Caco-2 (cell line): ENCODE measurements at regions not wholly inside any gene's neighbourhood (a gene's known extent, or its start where the extent isn't known, plus 50 kb on each side); places are given as distances from the start of the nearest gene placed in this dataset.

ENCODE experiments used
- BruUV-seq: library from RNA; stranded (reverse); fragments of 400-500 nt; replicated peaks from 2 replicates; lab custom pipeline; 2021; lab: Mats Ljungman, UMichigan
- CTCF ChIA-PET: fragments of 300-600 bp; sonication (Branson Sonifier 250); formaldehyde crosslinking; loops from one replicate; lab custom pipeline; 2022; ENCODE audit warnings: antibody characterized with exemption; lab: Charles Lee
- POLR2A ChIA-PET: fragments of 300-600 bp; sonication (Branson Sonifier 250); formaldehyde crosslinking; loops from one replicate; lab custom pipeline; 2022; ENCODE audit warnings: antibody characterized with exemption; lab: Charles Lee
- DNase-seq, 2 experiments: peaks; one replicate each; pipeline versions ENCODE4 v3.0.0 to v3.0.0-alpha.2; 2020 to 2022
- H3K27me3 ChIP-seq: replicated peaks from 2 replicates; pipeline ENCODE4 v1.6.0; 2011; ENCODE audit warnings: low read length; ENCODE audit not compliant: control insufficient read depth, insufficient read depth
- H3K36me3 ChIP-seq: 2 replicates; pipeline ENCODE4 v1.5.1; 2011; ENCODE audit warnings: low read length; ENCODE audit not compliant: control insufficient read depth, insufficient read depth
- H3K4me1 ChIP-seq: fragments of 250-450 bp; sonication (Bioruptor Pico); 2 replicates; pipeline ENCODE4 v1.5.1; 2020; ENCODE audit warnings: mild to moderate bottlenecking
- H3K4me3 ChIP-seq: 2 replicates; pipeline ENCODE4 v1.5.1; 2011; ENCODE audit warnings: low read depth, mild to moderate bottlenecking, control low read depth, low read length
- H3K9me3 ChIP-seq: fragments of 250-450 bp; sonication (Bioruptor Pico); 2 replicates; pipeline ENCODE4 v1.5.1; 2020; ENCODE audit warnings: mild to moderate bottlenecking, moderate library complexity
- H3K27ac Mint-ChIP-seq: one replicate; pipeline ENCODE4 v1.8.0; 2022; ENCODE audit warnings: mixed read lengths; ENCODE audit not compliant: unreplicated experiment
- H3K27me3 Mint-ChIP-seq: one replicate; pipeline ENCODE4 v1.8.0; 2022; ENCODE audit warnings: mixed read lengths; ENCODE audit not compliant: insufficient read depth, unreplicated experiment
- H3K36me3 Mint-ChIP-seq: one replicate; pipeline ENCODE4 v1.8.0; 2022; ENCODE audit warnings: mild to moderate bottlenecking, mixed read lengths; ENCODE audit not compliant: insufficient read depth, unreplicated experiment
- H3K4me1 Mint-ChIP-seq: one replicate; pipeline ENCODE4 v1.8.0; 2022; ENCODE audit warnings: low read depth, mixed read lengths; ENCODE audit not compliant: unreplicated experiment
- H3K4me3 Mint-ChIP-seq: one replicate; pipeline ENCODE4 v1.8.0; 2022; ENCODE audit warnings: mild to moderate bottlenecking, moderate library complexity, mixed read lengths; ENCODE audit not compliant: unreplicated experiment
- H3K9me3 Mint-ChIP-seq: one replicate; pipeline ENCODE4 v1.8.0; 2022; ENCODE audit warnings: mixed read lengths; ENCODE audit not compliant: unreplicated experiment
- CTCF ChIP-seq, 2 experiments: fragments of 200-600 bp in 1 of 2; IDR thresholded peaks; 1 replicate in 1 of 2; 2 replicates in 1 of 2; pipeline versions ENCODE4 v1.5.1 to v1.8.0; 2011 to 2022; ENCODE audit warnings: antibody characterized with exemption in 1 of 2, control low read depth in 1 of 2, inconsistent platforms in 1 of 2, low read depth in 1 of 2, low read length in 1 of 2, mild to moderate bottlenecking in 1 of 2, moderate library complexity in 1 of 2; ENCODE audit not compliant: insufficient read depth in 1 of 2, severe bottlenecking in 1 of 2, unreplicated experiment in 1 of 2
- intact Hi-C: fragments of 100-400 bp; cut with micrococcal nuclease; formaldehyde crosslinking; loops from one replicate; pipeline ENCODE4 v1.10.0; 2022; ENCODE audit not compliant: unreplicated experiment

- POLR2A ChIA-PET, result no interaction called here
- CTCF ChIA-PET, result no interaction called here
- intact Hi-C loops, result no loop called here
Measured at GRCh38 chr4:132670557-132670956, 478.5 kb upstream of the PCDH10 start.

GRCh38 chr4:132683957-132684356 lies 465.1 kb upstream of the PCDH10 start:
- intact Hi-C loops, result no loop called here
- H3K9me3 Mint-ChIP-seq, result peaks cover 9% of the 10 kb centered on the region
- CTCF ChIA-PET, result no interaction called here
- peaks cover 5% of the 10 kb centered on the region; the same call in 1 of the 2 replicates for H3K9me3 ChIP-seq
- H3K4me3 ChIP-seq, result no peak overlapping the region
- H3K27me3 ChIP-seq, result no peaks in the 10 kb centered on the region
- H3K27ac Mint-ChIP-seq, result no peak overlapping the region
- POLR2A ChIA-PET, result no interaction called here
- no peaks in the 10 kb centered on the region for H3K27me3 Mint-ChIP-seq
- no peak for TF ChIP-seq CTCF (IDR thresholded peaks at IDR 0.05; ENCODE audit: insufficient read depth in 1 of 2, low read depth in 1 of 2, low read length in 1 of 2, severe bottlenecking in 1 of 2, unreplicated experiment in 1 of 2)
- no peaks in the 10 kb centered on the region for H3K36me3 Mint-ChIP-seq
- no peaks in the 10 kb centered on the region for H3K36me3 ChIP-seq
- peak in 1 of 2 experiments; percentile 2 for DNase-seq
- no TSS peak for BruUV-seq
- H3K4me1 ChIP-seq, result no peaks in the 10 kb centered on the region
- H3K4me1 Mint-ChIP-seq, result no peaks in the 10 kb centered on the region
- no peak overlapping the region for H3K4me3 Mint-ChIP-seq

More at GRCh38 chr4:132670557-132670956, 478.5 kb upstream of the PCDH10 start:
- Mint-ChIP-seq H3K4me1 (no peaks in the 10 kb centered on the region), H3K27me3 (no peaks in the 10 kb centered on the region), H3K27ac (no peak overlapping the region), H3K4me3 (no peak overlapping the region), H3K9me3 (no peaks in the 10 kb centered on the region), H3K36me3 (no peaks in the 10 kb centered on the region)
- Histone ChIP-seq H3K9me3 (no peaks in the 10 kb centered on the region), H3K27me3 (no peaks in the 10 kb centered on the region), H3K4me3 (no peak overlapping the region), H3K36me3 (no peaks in the 10 kb centered on the region), H3K4me1 (no peaks in the 10 kb centered on the region)
- TF ChIP-seq CTCF (IDR thresholded peaks at IDR 0.05; ENCODE audit: insufficient read depth in 1 of 2, low read depth in 1 of 2, low read length in 1 of 2, severe bottlenecking in 1 of 2, unreplicated experiment in 1 of 2), result no peak
- no TSS peak for BruUV-seq
- no peak for DNase-seq

- Histone ChIP-seq H3K4me1 (no peaks in the 10 kb centered on the region), H3K27me3 (no peaks in the 10 kb centered on the region), H3K36me3 (no peaks in the 10 kb centered on the region), H3K9me3 (no peaks in the 10 kb centered on the region), H3K4me3 (no peak overlapping the region)
- peaks cover 6% of the 10 kb centered on the region for H3K9me3 Mint-ChIP-seq
- DNase-seq, result no peak
- intact Hi-C loops, result no loop called here
- BruUV-seq, result no TSS peak
- POLR2A ChIA-PET, result no interaction called here
- no peaks in the 10 kb centered on the region for H3K4me1 Mint-ChIP-seq
- H3K27me3 Mint-ChIP-seq, result no peaks in the 10 kb centered on the region
- CTCF ChIA-PET, result no interaction called here
- TF ChIP-seq CTCF (IDR thresholded peaks at IDR 0.05; ENCODE audit: insufficient read depth in 1 of 2, low read depth in 1 of 2, low read length in 1 of 2, severe bottlenecking in 1 of 2, unreplicated experiment in 1 of 2), result no peak
- no peak overlapping the region for H3K27ac Mint-ChIP-seq
- H3K36me3 Mint-ChIP-seq, result no peaks in the 10 kb centered on the region
- H3K4me3 Mint-ChIP-seq, result no peak overlapping the region
Measured at GRCh38 chr4:132691026-132691425, 458.1 kb upstream of the PCDH10 start.
